SK-N-SH treated with all-trans-retinoic acid at 6 μM for 48 hours (cell line): ENCODE measurements at regions not wholly inside any gene's neighbourhood (a gene's known extent, or its start where the extent isn't known, plus 50 kb on each side); places are given as distances from the start of the nearest gene placed in this dataset.

ENCODE experiments used
- ARNTL ChIP-seq: fragments of 450-650 bp; formaldehyde crosslinking; IDR thresholded peaks from 2 replicates; pipeline ENCODE4 v1.5.0; 2020; ENCODE audit warnings: low read depth, mild to moderate bottlenecking, moderate library complexity, borderline replicate concordance
- CSDC2 ChIP-seq: fragments of 250-450 bp; sonication (Bioruptor Pico); IDR thresholded peaks from 2 replicates; pipeline ENCODE4 v1.5.0; 2020; ENCODE audit warnings: mild to moderate bottlenecking, moderate library complexity
- ESRRG ChIP-seq: fragments of 250-450 bp; sonication (Bioruptor Pico); IDR thresholded peaks from 2 replicates; pipeline ENCODE4 v1.6.1; 2021; ENCODE audit warnings: mild to moderate bottlenecking
- PATZ1 ChIP-seq: fragments of 250-450 bp; sonication (Bioruptor Pico); IDR thresholded peaks from 2 replicates; pipeline ENCODE4 v1.8.0; 2020; ENCODE audit warnings: mild to moderate bottlenecking, moderate library complexity, borderline replicate concordance
- POU6F1 ChIP-seq: fragments of 250-450 bp; sonication (Bioruptor Pico); IDR thresholded peaks from 2 replicates; pipeline ENCODE4 v1.8.0; 2021; ENCODE audit warnings: low read depth, mild to moderate bottlenecking, moderate library complexity, borderline replicate concordance
- RARB ChIP-seq: fragments of 250-450 bp; sonication (Bioruptor Pico); IDR thresholded peaks from 2 replicates; pipeline ENCODE4 v1.8.0; 2021; ENCODE audit warnings: mild to moderate bottlenecking, moderate library complexity
- SNAI2 ChIP-seq: fragments of 250-450 bp; sonication (Bioruptor Pico); IDR thresholded peaks from 2 replicates; pipeline ENCODE4 v1.5.0; 2020; ENCODE audit warnings: mild to moderate bottlenecking, moderate library complexity
- TSHZ2 ChIP-seq: fragments of 250-450 bp; sonication (Bioruptor Pico); IDR thresholded peaks from 2 replicates; pipeline ENCODE4 v1.5.0; 2020; ENCODE audit warnings: mild to moderate bottlenecking, moderate library complexity
- ZC3H10 ChIP-seq: fragments of 250-450 bp; sonication (Bioruptor Pico); IDR thresholded peaks from 2 replicates; pipeline ENCODE4 v1.5.1; 2021; ENCODE audit warnings: mild to moderate bottlenecking, moderate library complexity
- ZFP30 ChIP-seq: fragments of 450-650 bp; formaldehyde crosslinking; IDR thresholded peaks from 2 replicates; pipeline ENCODE4 v1.5.0; 2022; ENCODE audit warnings: mild to moderate bottlenecking, moderate library complexity
- ZNF565 ChIP-seq: fragments of 450-650 bp; formaldehyde crosslinking; conservative IDR thresholded peaks from 2 replicates; pipeline ENCODE4 v1.5.0; 2020; ENCODE audit warnings: low read depth, mild to moderate bottlenecking, moderate library complexity
- ZNF70 ChIP-seq: fragments of 450-650 bp; formaldehyde crosslinking; IDR thresholded peaks from 2 replicates; pipeline ENCODE4 v1.5.0; 2020; ENCODE audit warnings: mild to moderate bottlenecking, moderate library complexity
- ZNF8 ChIP-seq: fragments of 450-650 bp; formaldehyde crosslinking; IDR thresholded peaks from 2 replicates; pipeline ENCODE4 v1.5.0; 2020; ENCODE audit warnings: mild to moderate bottlenecking, moderate library complexity
- TF ChIP-seq, protein P1 (sequence below): fragments of 250-450 bp; sonication (Bioruptor Pico); IDR thresholded peaks from 2 replicates; pipeline ENCODE4 v1.5.1; 2020; ENCODE audit warnings: low read depth, mild to moderate bottlenecking, moderate library complexity

DNA sequence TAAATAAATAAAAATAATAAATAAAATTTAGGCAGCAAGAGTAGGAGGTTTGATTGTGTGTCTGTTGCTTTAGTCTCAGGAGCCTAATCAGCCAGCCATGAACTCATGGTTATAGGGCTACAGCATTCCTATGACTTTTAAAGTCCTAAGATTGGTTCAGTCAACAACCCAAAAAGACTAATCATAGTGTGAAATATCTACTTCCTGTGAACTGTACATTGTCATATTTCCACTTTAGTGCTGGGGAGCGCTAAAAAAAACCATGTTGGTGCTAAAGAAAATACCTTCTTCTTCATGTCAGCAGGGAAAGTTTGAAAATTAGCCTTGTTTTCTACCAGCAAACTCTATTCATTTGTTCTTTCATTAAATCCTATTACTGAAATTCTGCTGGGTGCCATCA, 521.6 kb downstream of the RNF144A start:
- no peak for TF ChIP-seq ZNF8
- TF ChIP-seq ZC3H10, result no peak
- no peak for TF ChIP-seq RARB (CRISPR knock-in tag)
- no peak for TF ChIP-seq CSDC2 (CRISPR knock-in tag)
- no peak for TF ChIP-seq POU6F1 (CRISPR knock-in tag)
- TF ChIP-seq ARNTL (CRISPR knock-in tag), result no peak
- TF ChIP-seq ZNF565, result no peak
- TF ChIP-seq, protein P1, sequence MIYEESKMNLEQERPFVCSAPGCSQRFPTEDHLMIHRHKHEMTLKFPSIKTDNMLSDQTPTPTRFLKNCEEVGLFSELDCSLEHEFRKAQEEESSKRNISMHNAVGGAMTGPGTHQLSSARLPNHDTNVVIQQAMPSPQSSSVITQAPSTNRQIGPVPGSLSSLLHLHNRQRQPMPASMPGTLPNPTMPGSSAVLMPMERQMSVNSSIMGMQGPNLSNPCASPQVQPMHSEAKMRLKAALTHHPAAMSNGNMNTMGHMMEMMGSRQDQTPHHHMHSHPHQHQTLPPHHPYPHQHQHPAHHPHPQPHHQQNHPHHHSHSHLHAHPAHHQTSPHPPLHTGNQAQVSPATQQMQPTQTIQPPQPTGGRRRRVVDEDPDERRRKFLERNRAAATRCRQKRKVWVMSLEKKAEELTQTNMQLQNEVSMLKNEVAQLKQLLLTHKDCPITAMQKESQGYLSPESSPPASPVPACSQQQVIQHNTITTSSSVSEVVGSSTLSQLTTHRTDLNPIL, result no peak
- TF ChIP-seq ZNF70 (CRISPR knock-in tag), result no peak
- no peak for TF ChIP-seq ESRRG (CRISPR knock-in tag)
- TF ChIP-seq PATZ1 (CRISPR knock-in tag), result no peak
- no peak for TF ChIP-seq ZFP30 (CRISPR knock-in tag)
- TF ChIP-seq TSHZ2 (CRISPR knock-in tag), result no peak
- no peak for TF ChIP-seq SNAI2 (CRISPR knock-in tag)
